AG04450 (cell line): ENCODE measurements at regions not wholly inside any gene's neighbourhood (a gene's known extent, or its start where the extent isn't known, plus 50 kb on each side); places are given as distances from the start of the nearest gene placed in this dataset.

Experiments used
- CTCF ChIA-PET: fragments of 300-600, 350-600 bp; formaldehyde crosslinking; extraction: SDS; loops from one replicate; lab custom pipeline; 2022; ENCODE audit warnings: antibody characterized with exemption, inconsistent platforms; lab: Charles Lee
- POLR2A ChIA-PET: fragments of 350-600 bp; formaldehyde crosslinking; extraction: SDS; loops from one replicate; lab custom pipeline; 2021; ENCODE audit warnings: antibody characterized with exemption, inconsistent platforms; lab: Yijun Ruan, JAX
- DNase-seq: peaks from one replicate; pipeline ENCODE4 v3.0.0-alpha.2; 2011; ENCODE audit warnings: low read depth, low spot score
- H3K27ac ChIP-seq: one replicate; pipeline ENCODE4 v1.5.1; 2012; ENCODE audit warnings: low read depth, low read length, control low read depth
- H3K27me3 ChIP-seq: one replicate; pipeline ENCODE4 v1.6.0; 2012; ENCODE audit warnings: low read length; ENCODE audit not compliant: control insufficient read depth, insufficient read depth
- H3K4me3 ChIP-seq: 2 replicates; pipeline ENCODE4 v1.5.1; 2011; ENCODE audit warnings: mild to moderate bottlenecking, low read depth, low read length, control low read depth
- H3K9me3 ChIP-seq: 2 replicates; pipeline ENCODE4 v1.5.1; 2012; ENCODE audit warnings: low read length; ENCODE audit not compliant: control insufficient read depth, insufficient read depth
- CTCF ChIP-seq: IDR thresholded peaks from 2 replicates; pipeline ENCODE4 v1.5.1; 2011; ENCODE audit warnings: low read depth, low read length, control low read depth, inconsistent platforms

- DNase-seq: no peak
- no peak overlapping the region for H3K27ac ChIP-seq
- CTCF ChIA-PET: no interaction called here
- no peak for TF ChIP-seq CTCF
- no peak overlapping the region for H3K4me3 ChIP-seq
- H3K9me3 ChIP-seq: no peaks in the 10 kb centered on the region; the same call in 1 of the 2 replicates
- POLR2A ChIA-PET: no interaction called here
- no peaks in the 10 kb centered on the region for H3K27me3 ChIP-seq
Measured at GRCh38 chr7:12868027-12868426, 180.6 kb downstream of the ARL4A start.

GRCh38 chr7:12870219-12870618 lies 182.8 kb downstream of the ARL4A start:
- H3K4me3 ChIP-seq: no peak overlapping the region
- no peak for TF ChIP-seq CTCF
- POLR2A ChIA-PET: no interaction called here
- no peaks in the 10 kb centered on the region for H3K27me3 ChIP-seq
- no peaks in the 10 kb centered on the region for H3K9me3 ChIP-seq
- no peak for DNase-seq
- H3K27ac ChIP-seq: no peak overlapping the region
- CTCF ChIA-PET: no interaction called here

- CTCF ChIA-PET: no interaction called here
- H3K27me3 ChIP-seq: no peaks in the 10 kb centered on the region
- H3K27ac ChIP-seq: no peak overlapping the region
- no peak overlapping the region for H3K4me3 ChIP-seq
- TF ChIP-seq CTCF: no peak
- no peak for DNase-seq
- POLR2A ChIA-PET: no interaction called here
- H3K9me3 ChIP-seq: no peaks in the 10 kb centered on the region
Measured at GRCh38 chr7:12872487-12872886, 185.1 kb downstream of the ARL4A start.

- CTCF ChIA-PET: no interaction called here
Measured at GRCh38 chr7:12873571-12873970, 186.1 kb downstream of the ARL4A start.

GRCh38 chr7:12879139-12879538 lies 191.7 kb downstream of the ARL4A start:
- Histone ChIP-seq H3K27ac (no peak overlapping the region), H3K4me3 (no peak overlapping the region), H3K9me3 (no peaks in the 10 kb centered on the region), H3K27me3 (no peaks in the 10 kb centered on the region)
- POLR2A ChIA-PET: no interaction called here
- no peak for TF ChIP-seq CTCF
- CTCF ChIA-PET: no interaction called here
- DNase-seq: no peak

More at GRCh38 chr7:12873571-12873970, 186.1 kb downstream of the ARL4A start:
- DNase-seq: no peak
- no peak for TF ChIP-seq CTCF
- H3K4me3 ChIP-seq: no peak overlapping the region
- no peak overlapping the region for H3K27ac ChIP-seq
- H3K27me3 ChIP-seq: no peaks in the 10 kb centered on the region
- POLR2A ChIA-PET: no interaction called here
- H3K9me3 ChIP-seq: no peaks in the 10 kb centered on the region
